AG04450 (cell line): ENCODE measurements at regions not wholly inside any gene's neighbourhood (a gene's known extent, or its start where the extent isn't known, plus 50 kb on each side); places are given as distances from the start of the nearest gene placed in this dataset.

Experiments used
- CTCF ChIA-PET: fragments of 300-600, 350-600 bp; formaldehyde crosslinking; extraction: SDS; loops from one replicate; lab custom pipeline; 2022; ENCODE audit warnings: antibody characterized with exemption, inconsistent platforms; lab: Charles Lee
- POLR2A ChIA-PET: fragments of 350-600 bp; formaldehyde crosslinking; extraction: SDS; loops from one replicate; lab custom pipeline; 2021; ENCODE audit warnings: antibody characterized with exemption, inconsistent platforms; lab: Yijun Ruan, JAX
- DNase-seq: peaks from one replicate; pipeline ENCODE4 v3.0.0-alpha.2; 2011; ENCODE audit warnings: low read depth, low spot score
- H3K27ac ChIP-seq: one replicate; pipeline ENCODE4 v1.5.1; 2012; ENCODE audit warnings: low read depth, low read length, control low read depth
- H3K27me3 ChIP-seq: one replicate; pipeline ENCODE4 v1.6.0; 2012; ENCODE audit warnings: low read length; ENCODE audit not compliant: control insufficient read depth, insufficient read depth
- H3K4me3 ChIP-seq: 2 replicates; pipeline ENCODE4 v1.5.1; 2011; ENCODE audit warnings: mild to moderate bottlenecking, low read depth, low read length, control low read depth
- H3K9me3 ChIP-seq: 2 replicates; pipeline ENCODE4 v1.5.1; 2012; ENCODE audit warnings: low read length; ENCODE audit not compliant: control insufficient read depth, insufficient read depth
- CTCF ChIP-seq: IDR thresholded peaks from 2 replicates; pipeline ENCODE4 v1.5.1; 2011; ENCODE audit warnings: low read depth, low read length, control low read depth, inconsistent platforms

- TF ChIP-seq CTCF = no peak
- ChIA-PET CTCF (no interaction called here), POLR2A (interaction anchor here (1.1 kb wide), 1 partner anchor 8 kb away, joined by 5 read pairs; no protein-coding TSS in a partner anchor)
- Histone ChIP-seq H3K27ac (no peak overlapping the region), H3K27me3 (no peaks in the 10 kb centered on the region), H3K4me3 (no peak overlapping the region), H3K9me3 (no peaks in the 10 kb centered on the region)
- DNase-seq = no peak
Observed at GRCh38 chr4:55175779-55176231, 50.4 kb upstream of the KDR start.

DNA sequence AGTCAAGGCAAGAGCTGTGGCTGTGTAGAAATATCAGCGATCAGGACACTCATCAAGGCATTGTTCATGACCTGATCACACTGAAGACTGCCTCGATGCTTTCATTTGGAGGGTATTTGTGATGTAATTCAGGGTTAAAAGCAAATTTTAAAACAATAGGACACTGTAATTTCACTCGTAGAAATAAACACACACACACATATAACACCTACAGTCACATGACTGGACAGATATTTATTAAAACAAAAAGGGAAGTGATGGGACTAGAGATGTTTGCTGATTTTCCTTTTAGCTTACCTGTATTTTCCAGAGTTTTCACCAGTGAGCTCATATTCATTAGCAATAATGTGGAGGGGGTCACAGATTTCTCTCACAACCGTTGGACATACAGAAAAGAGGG lies 51.1 kb upstream of the KDR start:
- POLR2A ChIA-PET = no interaction called here
- H3K4me3 ChIP-seq = no peak overlapping the region

GRCh38 chr4:55177461-55177860 lies 52.1 kb upstream of the KDR start:
- H3K27ac ChIP-seq = no peak overlapping the region
- TF ChIP-seq CTCF = no peak
- no peaks in the 10 kb centered on the region for H3K9me3 ChIP-seq
- no peak for DNase-seq
- H3K4me3 ChIP-seq = no peak overlapping the region
- no peaks in the 10 kb centered on the region for H3K27me3 ChIP-seq
- POLR2A ChIA-PET = no interaction called here
- CTCF ChIA-PET = interaction anchor here (0.5 to 1.4 kb wide), 4 partner anchors 8 to 268 kb away, joined by 3 to 6 read pairs (median 4); no protein-coding TSS in a partner anchor

More for the DNA sequence above, 51.1 kb upstream of the KDR start:
- CTCF ChIA-PET = interaction anchor here (1.0 to 1.4 kb wide), 2 partner anchors 9 to 205 kb away, joined by 4 to 5 read pairs; no protein-coding TSS in a partner anchor
- Histone ChIP-seq H3K27me3 (no peaks in the 10 kb centered on the region), H3K27ac (no peak overlapping the region), H3K9me3 (no peaks in the 10 kb centered on the region)
- DNase-seq = no peak
- TF ChIP-seq CTCF = no peak

DNA sequence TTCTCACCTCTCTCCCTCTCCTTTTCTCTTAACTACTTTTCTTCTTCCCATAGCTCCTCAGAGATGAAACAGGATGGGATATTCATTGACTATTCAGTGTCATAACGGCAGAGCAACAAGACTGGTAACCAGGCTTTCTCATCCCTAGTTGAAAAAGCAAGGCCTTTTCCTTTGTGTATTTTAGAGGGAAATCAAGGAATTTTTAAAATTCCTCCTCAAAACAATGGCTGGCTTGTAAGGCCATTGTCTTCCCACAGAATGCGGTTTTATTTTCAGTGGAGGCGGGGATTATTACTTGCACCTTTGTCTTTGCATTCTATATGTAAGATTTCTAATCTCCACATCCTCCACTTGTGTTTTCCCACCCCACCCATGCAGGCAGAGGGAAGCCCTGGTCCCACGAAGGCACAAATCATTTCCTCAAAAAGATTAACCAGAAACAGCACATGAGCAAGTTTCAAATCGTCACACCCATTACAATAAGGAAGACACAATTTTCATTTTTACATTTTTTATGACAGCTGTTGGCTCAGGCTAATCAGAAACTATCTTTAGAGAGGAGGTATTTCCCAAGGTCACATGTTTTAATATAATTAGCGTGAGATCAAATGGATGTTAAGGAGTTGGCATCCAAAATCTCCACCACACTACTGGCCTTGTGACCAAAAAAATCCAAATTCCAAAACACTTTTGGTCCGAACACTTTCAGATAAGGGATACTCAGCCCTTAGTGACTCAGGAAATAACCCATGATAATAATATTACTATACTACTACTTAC lies 53.0 kb upstream of the KDR start:
- no peaks in the 10 kb centered on the region for H3K9me3 ChIP-seq
- H3K4me3 ChIP-seq = no peak overlapping the region
- no peak for TF ChIP-seq CTCF
- CTCF ChIA-PET = no interaction called here
- POLR2A ChIA-PET = no interaction called here
- no peaks in the 10 kb centered on the region for H3K27me3 ChIP-seq
- no peak for DNase-seq
- H3K27ac ChIP-seq = no peak overlapping the region
